ENCODE measurements at regions not wholly inside any gene's neighbourhood (a gene's known extent, or its start where the extent isn't known, plus 50 kb on each side); places are given as distances from the start of the nearest gene placed in this dataset.

DNA sequence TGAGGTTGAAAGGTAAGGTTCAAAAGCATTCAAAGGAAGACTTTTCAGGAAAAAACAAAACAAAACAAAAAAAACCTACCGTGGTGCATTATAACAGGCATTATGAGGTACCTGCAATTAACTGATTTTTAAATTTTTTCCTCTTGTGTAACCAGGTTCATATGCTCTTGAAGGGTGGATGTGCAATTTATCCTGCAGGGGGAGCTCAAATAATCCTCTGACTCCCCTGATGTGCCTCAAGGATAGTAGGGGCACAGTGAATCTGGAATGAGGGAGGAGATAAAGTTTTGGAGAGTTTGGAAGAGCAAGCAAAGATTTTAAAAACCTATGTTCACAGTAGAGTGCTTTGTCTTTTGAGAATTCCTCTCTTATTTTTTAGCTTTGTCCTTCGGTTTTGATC, 1349.4 kb downstream of the CDH8 start:
- TF ChIP-seq, protein P1, sequence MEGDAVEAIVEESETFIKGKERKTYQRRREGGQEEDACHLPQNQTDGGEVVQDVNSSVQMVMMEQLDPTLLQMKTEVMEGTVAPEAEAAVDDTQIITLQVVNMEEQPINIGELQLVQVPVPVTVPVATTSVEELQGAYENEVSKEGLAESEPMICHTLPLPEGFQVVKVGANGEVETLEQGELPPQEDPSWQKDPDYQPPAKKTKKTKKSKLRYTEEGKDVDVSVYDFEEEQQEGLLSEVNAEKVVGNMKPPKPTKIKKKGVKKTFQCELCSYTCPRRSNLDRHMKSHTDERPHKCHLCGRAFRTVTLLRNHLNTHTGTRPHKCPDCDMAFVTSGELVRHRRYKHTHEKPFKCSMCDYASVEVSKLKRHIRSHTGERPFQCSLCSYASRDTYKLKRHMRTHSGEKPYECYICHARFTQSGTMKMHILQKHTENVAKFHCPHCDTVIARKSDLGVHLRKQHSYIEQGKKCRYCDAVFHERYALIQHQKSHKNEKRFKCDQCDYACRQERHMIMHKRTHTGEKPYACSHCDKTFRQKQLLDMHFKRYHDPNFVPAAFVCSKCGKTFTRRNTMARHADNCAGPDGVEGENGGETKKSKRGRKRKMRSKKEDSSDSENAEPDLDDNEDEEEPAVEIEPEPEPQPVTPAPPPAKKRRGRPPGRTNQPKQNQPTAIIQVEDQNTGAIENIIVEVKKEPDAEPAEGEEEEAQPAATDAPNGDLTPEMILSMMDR (IDR thresholded peaks at IDR 0.05; ENCODE audit: low read depth, low read length, missing input control): no peak
- TF ChIP-seq, protein P2, sequence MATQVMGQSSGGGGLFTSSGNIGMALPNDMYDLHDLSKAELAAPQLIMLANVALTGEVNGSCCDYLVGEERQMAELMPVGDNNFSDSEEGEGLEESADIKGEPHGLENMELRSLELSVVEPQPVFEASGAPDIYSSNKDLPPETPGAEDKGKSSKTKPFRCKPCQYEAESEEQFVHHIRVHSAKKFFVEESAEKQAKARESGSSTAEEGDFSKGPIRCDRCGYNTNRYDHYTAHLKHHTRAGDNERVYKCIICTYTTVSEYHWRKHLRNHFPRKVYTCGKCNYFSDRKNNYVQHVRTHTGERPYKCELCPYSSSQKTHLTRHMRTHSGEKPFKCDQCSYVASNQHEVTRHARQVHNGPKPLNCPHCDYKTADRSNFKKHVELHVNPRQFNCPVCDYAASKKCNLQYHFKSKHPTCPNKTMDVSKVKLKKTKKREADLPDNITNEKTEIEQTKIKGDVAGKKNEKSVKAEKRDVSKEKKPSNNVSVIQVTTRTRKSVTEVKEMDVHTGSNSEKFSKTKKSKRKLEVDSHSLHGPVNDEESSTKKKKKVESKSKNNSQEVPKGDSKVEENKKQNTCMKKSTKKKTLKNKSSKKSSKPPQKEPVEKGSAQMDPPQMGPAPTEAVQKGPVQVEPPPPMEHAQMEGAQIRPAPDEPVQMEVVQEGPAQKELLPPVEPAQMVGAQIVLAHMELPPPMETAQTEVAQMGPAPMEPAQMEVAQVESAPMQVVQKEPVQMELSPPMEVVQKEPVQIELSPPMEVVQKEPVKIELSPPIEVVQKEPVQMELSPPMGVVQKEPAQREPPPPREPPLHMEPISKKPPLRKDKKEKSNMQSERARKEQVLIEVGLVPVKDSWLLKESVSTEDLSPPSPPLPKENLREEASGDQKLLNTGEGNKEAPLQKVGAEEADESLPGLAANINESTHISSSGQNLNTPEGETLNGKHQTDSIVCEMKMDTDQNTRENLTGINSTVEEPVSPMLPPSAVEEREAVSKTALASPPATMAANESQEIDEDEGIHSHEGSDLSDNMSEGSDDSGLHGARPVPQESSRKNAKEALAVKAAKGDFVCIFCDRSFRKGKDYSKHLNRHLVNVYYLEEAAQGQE (IDR thresholded peaks at IDR 0.05): no peak

Measured in liver (tissue), 2 donors.